CD4-positive, alpha-beta memory T cell (primary cell): ENCODE measurements at regions not wholly inside any gene's neighbourhood (a gene's known extent, or its start where the extent isn't known, plus 50 kb on each side); places are given as distances from the start of the nearest gene placed in this dataset.
"Not testable (repeated sequence)": the region's sequence is repeated elsewhere in the genome, so short reads cannot be mapped to it uniquely, and the experiment has no call there.

Source experiments
- CTCF ChIA-PET: fragments of 350-600 bp; sonication (Branson Sonifier 250); formaldehyde crosslinking; loops from one replicate; lab custom pipeline; 2021; ENCODE audit warnings: inconsistent platforms; ENCODE audit not compliant: partially characterized antibody; lab: Charles Lee
- POLR2A ChIA-PET: fragments of 350-600 bp; sonication (Branson Sonifier 250); formaldehyde crosslinking; loops from one replicate; lab custom pipeline; 2021; ENCODE audit not compliant: partially characterized antibody; lab: Charles Lee
- DNase-seq, 5 donors: peaks; one replicate each; pipeline versions ENCODE4 v3.0.0 to v3.0.0-alpha.2; 2020 to 2022; ENCODE audit warnings: mixed read lengths in 1 of 5
- H3K27ac ChIP-seq: one replicate; pipeline ENCODE4 v1.7.0; 2013; ENCODE audit warnings: low read depth, low read length
- H3K27me3 ChIP-seq: 2 replicates; pipeline ENCODE4 v1.7.0; 2013; ENCODE audit warnings: mild to moderate bottlenecking, low read length, moderate library complexity; ENCODE audit not compliant: insufficient read depth
- H3K36me3 ChIP-seq: 2 replicates; pipeline ENCODE4 v1.7.0; 2013; ENCODE audit warnings: mild to moderate bottlenecking, low read length, moderate library complexity; ENCODE audit not compliant: insufficient read depth
- H3K4me1 ChIP-seq: 2 replicates; pipeline ENCODE4 v1.7.0; 2013; ENCODE audit warnings: mild to moderate bottlenecking, low read length, moderate library complexity; ENCODE audit not compliant: insufficient read depth
- H3K4me3 ChIP-seq, 2 donors: one replicate each; pipeline ENCODE4 v1.7.0; 2013; ENCODE audit warnings: low read length in 2 of 2, mild to moderate bottlenecking in 1 of 2
- H3K9me3 ChIP-seq, 2 donors: one replicate each; pipeline ENCODE4 v1.7.0; 2013; ENCODE audit warnings: low read length in 2 of 2, control low read depth in 1 of 2; ENCODE audit not compliant: control insufficient read depth in 1 of 2
- H3K27ac Mint-ChIP-seq, 7 donors: one replicate each; pipeline ENCODE4 v1.8.0; 2020 to 2021; ENCODE audit warnings: mixed read lengths in 7 of 7, mild to moderate bottlenecking in 6 of 7, inconsistent platforms in 3 of 7, moderate library complexity in 3 of 7
- H3K27me3 Mint-ChIP-seq, 2 donors: one replicate each; pipeline ENCODE4 v1.8.0; 2020 to 2021; ENCODE audit warnings: mixed read lengths in 2 of 2
- H3K36me3 Mint-ChIP-seq, 2 donors: one replicate each; pipeline ENCODE4 v1.8.0; 2020 to 2021; ENCODE audit warnings: mixed read lengths in 2 of 2, inconsistent platforms in 1 of 2, mild to moderate bottlenecking in 1 of 2
- H3K4me1 Mint-ChIP-seq, 4 donors: one replicate each; pipeline ENCODE4 v1.8.0; 2020 to 2021; ENCODE audit warnings: mixed read lengths in 4 of 4, mild to moderate bottlenecking in 1 of 4
- H3K4me3 Mint-ChIP-seq, 8 donors: one replicate each; pipeline ENCODE4 v1.8.0; 2020 to 2021; ENCODE audit warnings: mixed read lengths in 8 of 8, mild to moderate bottlenecking in 7 of 8, moderate library complexity in 6 of 8, inconsistent platforms in 3 of 8
- H3K9me3 Mint-ChIP-seq, 8 donors: one replicate each; pipeline ENCODE4 v1.8.0; 2020 to 2021; ENCODE audit warnings: mixed read lengths in 8 of 8, mild to moderate bottlenecking in 5 of 8, inconsistent platforms in 3 of 8, moderate library complexity in 1 of 8
- intact Hi-C: fragments of 100-400 bp; cut with micrococcal nuclease; formaldehyde crosslinking; loops from one replicate; pipeline ENCODE4 v1.15.1; 2023

- Mint-ChIP-seq H3K9me3 (peaks cover 4 to 45% (median 42%) of the 10 kb centered on the region in 8 donors), H3K36me3 (peaks cover 43 to 49% of the 10 kb centered on the region in 2 donors)
- H3K9me3 ChIP-seq, H3K27ac Mint-ChIP-seq, H3K27ac ChIP-seq, H3K4me3 ChIP-seq, H3K4me1 ChIP-seq, H3K4me1 Mint-ChIP-seq, H3K27me3 Mint-ChIP-seq, DNase-seq, intact Hi-C loops, H3K36me3 ChIP-seq, H3K27me3 ChIP-seq, H3K4me3 Mint-ChIP-seq, CTCF ChIA-PET, POLR2A ChIA-PET: not testable (repeated sequence)
These were observed 126.7 kb downstream of the PJA2 start for GRCh38 chr5:109283086-109283485.

- Histone ChIP-seq H3K4me1 (no peaks in the 10 kb centered on the region), H3K27ac (no peak overlapping the region), H3K4me3 (no peak overlapping the region), H3K27me3 (no peaks in the 10 kb centered on the region), H3K9me3 (peaks cover 0 to 7% of the 10 kb centered on the region in 2 donors), H3K36me3 (no peaks in the 10 kb centered on the region)
- Mint-ChIP-seq H3K27me3 (no peaks in the 10 kb centered on the region), H3K27ac (no peak overlapping the region), H3K36me3 (peaks cover 33 to 45% of the 10 kb centered on the region in 2 donors), H3K4me1 (no peaks in the 10 kb centered on the region), H3K4me3 (no peak overlapping the region), H3K9me3 (peaks cover 3 to 29% (median 25%) of the 10 kb centered on the region in 8 donors)
- ChIA-PET POLR2A (no interaction called here), CTCF (no interaction called here)
- DNase-seq = no peak
- intact Hi-C loops = no loop called here
These were observed 128.6 kb downstream of the PJA2 start for GRCh38 chr5:109281136-109281690.

- CTCF ChIA-PET = no interaction called here
- Histone ChIP-seq H3K27ac (no peak overlapping the region), H3K9me3 (no peaks in the 10 kb centered on the region), H3K4me1 (no peaks in the 10 kb centered on the region), H3K27me3 (no peaks in the 10 kb centered on the region), H3K36me3 (no peaks in the 10 kb centered on the region), H3K4me3 (no peak overlapping the region)
- POLR2A ChIA-PET = no interaction called here
- Mint-ChIP-seq H3K27me3 (no peaks in the 10 kb centered on the region), H3K4me1 (no peaks in the 10 kb centered on the region), H3K9me3 (peaks cover 0 to 6% (median 2%) of the 10 kb centered on the region in 8 donors), H3K36me3 (peaks cover 4 to 18% of the 10 kb centered on the region in 2 donors), H3K4me3 (no peak overlapping the region), H3K27ac (no peak overlapping the region)
- intact Hi-C loops = no loop called here
- DNase-seq = no peak
These were observed 131.6 kb downstream of the PJA2 start for GRCh38 chr5:109278141-109278540.

GRCh38 chr5:109275919-109276318, 133.9 kb downstream of the PJA2 start:
- H3K4me1 ChIP-seq = no peaks in the 10 kb centered on the region
- peaks cover 0 to 20% (median 11%) of the 10 kb centered on the region in 8 donors for H3K9me3 Mint-ChIP-seq
- H3K27ac ChIP-seq = no peak overlapping the region
- peaks cover 2 to 28% of the 10 kb centered on the region in 2 donors for H3K36me3 Mint-ChIP-seq
- no peak overlapping the region for H3K4me3 ChIP-seq
- no peaks in the 10 kb centered on the region for H3K27me3 Mint-ChIP-seq
- H3K4me1 Mint-ChIP-seq = peaks cover 0 to 6% (median 0%) of the 10 kb centered on the region in 4 donors
- no peaks in the 10 kb centered on the region for H3K9me3 ChIP-seq
- no peaks in the 10 kb centered on the region for H3K27me3 ChIP-seq
- CTCF ChIA-PET = interaction anchor here (0.6 kb wide), 1 partner anchor 27 kb away, joined by 3 read pairs; no protein-coding TSS in a partner anchor
- no peaks in the 10 kb centered on the region for H3K36me3 ChIP-seq
- no peak overlapping the region for H3K4me3 Mint-ChIP-seq
- intact Hi-C loops = no loop called here
- no peak overlapping the region for H3K27ac Mint-ChIP-seq
- DNase-seq = no peak
- POLR2A ChIA-PET = no interaction called here

- H3K4me1 Mint-ChIP-seq = peaks cover 0 to 6% (median 0%) of the 10 kb centered on the region in 4 donors
- no peaks in the 10 kb centered on the region for H3K36me3 ChIP-seq
- no peaks in the 10 kb centered on the region for H3K9me3 ChIP-seq
- peaks cover 5 to 24% of the 10 kb centered on the region in 2 donors for H3K36me3 Mint-ChIP-seq
- no peak for DNase-seq
- no peaks in the 10 kb centered on the region for H3K27me3 Mint-ChIP-seq
- no peak overlapping the region for H3K4me3 ChIP-seq
- POLR2A ChIA-PET = no interaction called here
- H3K27ac Mint-ChIP-seq = no peak overlapping the region
- no peaks in the 10 kb centered on the region for H3K27me3 ChIP-seq
- H3K9me3 Mint-ChIP-seq = peaks cover 0 to 37% (median 23%) of the 10 kb centered on the region in 8 donors
- CTCF ChIA-PET = no interaction called here
- no peak overlapping the region for H3K4me3 Mint-ChIP-seq
- intact Hi-C loops = no loop called here
- no peak overlapping the region for H3K27ac ChIP-seq
- no peaks in the 10 kb centered on the region for H3K4me1 ChIP-seq
These were observed 136.2 kb downstream of the PJA2 start for GRCh38 chr5:109273594-109273993.

GRCh38 chr5:109267283-109267682, 142.5 kb downstream of the PJA2 start:
- H3K4me1 ChIP-seq = no peaks in the 10 kb centered on the region
- H3K9me3 Mint-ChIP-seq = peaks cover 0 to 42% (median 21%) of the 10 kb centered on the region in 8 donors
- no peak overlapping the region for H3K27ac Mint-ChIP-seq
- H3K4me3 Mint-ChIP-seq = no peak overlapping the region
- H3K27me3 Mint-ChIP-seq = no peaks in the 10 kb centered on the region
- no peak overlapping the region for H3K27ac ChIP-seq
- no peaks in the 10 kb centered on the region for H3K9me3 ChIP-seq
- POLR2A ChIA-PET = no interaction called here
- H3K36me3 Mint-ChIP-seq = peaks cover 5 to 18% of the 10 kb centered on the region in 2 donors
- no peaks in the 10 kb centered on the region for H3K27me3 ChIP-seq
- H3K36me3 ChIP-seq = no peaks in the 10 kb centered on the region
- H3K4me3 ChIP-seq = no peak overlapping the region
- CTCF ChIA-PET = no interaction called here
- H3K4me1 Mint-ChIP-seq = peaks cover 0 to 6% (median 0%) of the 10 kb centered on the region in 4 donors
- intact Hi-C loops = no loop called here
- DNase-seq = no peak

- Mint-ChIP-seq H3K27ac (no peak overlapping the region), H3K4me1 (no peaks in the 10 kb centered on the region), H3K4me3 (no peak overlapping the region), H3K9me3 (peaks cover 0 to 12% (median 4%) of the 10 kb centered on the region in 8 donors), H3K27me3 (no peaks in the 10 kb centered on the region), H3K36me3 (peaks cover 5 to 14% of the 10 kb centered on the region in 2 donors)
- Histone ChIP-seq H3K4me3 (no peak overlapping the region), H3K4me1 (no peaks in the 10 kb centered on the region), H3K27me3 (no peaks in the 10 kb centered on the region), H3K36me3 (no peaks in the 10 kb centered on the region), H3K9me3 (no peaks in the 10 kb centered on the region), H3K27ac (no peak overlapping the region)
- DNase-seq = no peak
- intact Hi-C loops = no loop called here
- CTCF ChIA-PET = no interaction called here
- POLR2A ChIA-PET = no interaction called here
These were observed 151.0 kb downstream of the PJA2 start for GRCh38 chr5:109258755-109259154.
